Stomach smooth muscle (tissue), 2 donors: ENCODE measurements at regions not wholly inside any gene's neighbourhood (a gene's known extent, or its start where the extent isn't known, plus 50 kb on each side); places are given as distances from the start of the nearest gene placed in this dataset.

ENCODE experiments used
- H3K27ac ChIP-seq: one replicate; pipeline ENCODE4 v1.7.0; 2013; ENCODE audit warnings: mild to moderate bottlenecking, low read length, inconsistent platforms
- H3K27me3 ChIP-seq, 2 donors: one replicate each; pipeline ENCODE4 v1.7.0; 2013; ENCODE audit warnings: low read length in 2 of 2; ENCODE audit not compliant: insufficient read depth in 2 of 2, control insufficient read depth in 1 of 2
- H3K36me3 ChIP-seq, 2 donors: one replicate each; pipeline ENCODE4 v1.7.0; 2013; ENCODE audit warnings: low read length in 2 of 2; ENCODE audit not compliant: control insufficient read depth in 2 of 2, insufficient read depth in 2 of 2
- H3K4me1 ChIP-seq: one replicate; pipeline ENCODE4 v1.7.0; 2013; ENCODE audit warnings: low read length; ENCODE audit not compliant: control insufficient read depth, insufficient read depth
- H3K4me3 ChIP-seq, 2 donors: one replicate each; pipeline ENCODE4 v1.7.0; 2013; ENCODE audit warnings: low read length in 2 of 2
- H3K9ac ChIP-seq, 2 donors: one replicate each; pipeline ENCODE4 v1.7.0; 2013; ENCODE audit warnings: low read length in 2 of 2, mild to moderate bottlenecking in 1 of 2
- H3K9me3 ChIP-seq, 2 donors: one replicate each; pipeline ENCODE4 v1.7.0; 2013; ENCODE audit warnings: low read length in 2 of 2; ENCODE audit not compliant: control insufficient read depth in 2 of 2
- donor health status: healthy.
- donor health status: Pancreatic carcinoma.

- H3K27me3 ChIP-seq: no peaks in the 10 kb centered on the region
- H3K9ac ChIP-seq: no peak overlapping the region
- no peaks in the 10 kb centered on the region for H3K4me1 ChIP-seq
- no peak overlapping the region for H3K4me3 ChIP-seq
- H3K27ac ChIP-seq: no peak overlapping the region
- H3K9me3 ChIP-seq: peaks cover 0 to 4% of the 10 kb centered on the region in 2 donors
- no peaks in the 10 kb centered on the region for H3K36me3 ChIP-seq
Measured at GRCh38 chr21:28705616-28706015, 287.1 kb downstream of the LTN1 start.

DNA sequence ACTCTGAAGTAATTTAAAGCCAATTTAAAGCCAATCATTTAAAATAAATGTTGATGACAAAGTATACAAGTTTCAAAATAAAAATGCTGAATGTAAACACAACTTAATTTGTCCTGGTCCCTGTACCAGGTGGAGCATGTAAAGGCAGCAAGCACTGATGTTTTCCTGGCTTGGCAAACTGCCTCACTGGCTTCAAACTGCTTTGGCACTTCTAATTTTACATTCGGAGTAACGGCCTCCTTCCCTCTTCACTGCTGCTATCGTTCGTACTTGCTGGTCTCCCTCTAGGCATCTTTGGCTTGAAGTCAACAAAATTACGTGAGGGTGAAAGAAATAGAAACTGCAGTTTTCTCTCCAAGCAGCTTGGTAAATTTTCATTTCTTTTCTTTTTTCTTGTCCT lies 287.9 kb downstream of the LTN1 start:
- Histone ChIP-seq H3K4me3 (peak overlapping the region in 1 of 2 donors; percentile 43), H3K9me3 (peaks cover 0 to 4% of the 10 kb centered on the region in 2 donors), H3K27me3 (no peaks in the 10 kb centered on the region), H3K4me1 (no peaks in the 10 kb centered on the region), H3K27ac (no peak overlapping the region), H3K36me3 (no peaks in the 10 kb centered on the region), H3K9ac (no peak overlapping the region)

DNA sequence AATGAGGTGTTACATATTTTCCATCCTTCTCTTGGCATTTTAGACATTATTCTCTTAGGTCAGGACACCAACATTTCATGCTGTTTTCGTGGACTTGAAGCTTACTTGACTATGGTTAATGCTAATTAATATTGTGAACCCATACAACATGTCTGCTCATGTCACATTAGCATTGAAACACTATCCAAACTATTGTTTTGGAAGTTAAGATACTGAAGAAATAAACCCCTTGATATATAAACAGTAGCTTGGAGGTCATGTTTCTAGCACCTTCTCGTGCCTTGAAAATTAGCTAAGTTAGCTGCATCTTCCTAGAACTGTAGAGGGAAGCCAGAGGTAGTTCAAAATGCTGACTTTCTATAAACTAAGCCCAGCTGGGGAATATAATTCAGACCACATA lies 288.8 kb downstream of the LTN1 start:
- no peak overlapping the region for H3K4me3 ChIP-seq
- no peaks in the 10 kb centered on the region for H3K4me1 ChIP-seq
- H3K9me3 ChIP-seq: peaks cover 0 to 4% of the 10 kb centered on the region in 2 donors
- no peak overlapping the region for H3K27ac ChIP-seq
- H3K27me3 ChIP-seq: no peaks in the 10 kb centered on the region
- H3K36me3 ChIP-seq: no peaks in the 10 kb centered on the region
- H3K9ac ChIP-seq: no peak overlapping the region

DNA sequence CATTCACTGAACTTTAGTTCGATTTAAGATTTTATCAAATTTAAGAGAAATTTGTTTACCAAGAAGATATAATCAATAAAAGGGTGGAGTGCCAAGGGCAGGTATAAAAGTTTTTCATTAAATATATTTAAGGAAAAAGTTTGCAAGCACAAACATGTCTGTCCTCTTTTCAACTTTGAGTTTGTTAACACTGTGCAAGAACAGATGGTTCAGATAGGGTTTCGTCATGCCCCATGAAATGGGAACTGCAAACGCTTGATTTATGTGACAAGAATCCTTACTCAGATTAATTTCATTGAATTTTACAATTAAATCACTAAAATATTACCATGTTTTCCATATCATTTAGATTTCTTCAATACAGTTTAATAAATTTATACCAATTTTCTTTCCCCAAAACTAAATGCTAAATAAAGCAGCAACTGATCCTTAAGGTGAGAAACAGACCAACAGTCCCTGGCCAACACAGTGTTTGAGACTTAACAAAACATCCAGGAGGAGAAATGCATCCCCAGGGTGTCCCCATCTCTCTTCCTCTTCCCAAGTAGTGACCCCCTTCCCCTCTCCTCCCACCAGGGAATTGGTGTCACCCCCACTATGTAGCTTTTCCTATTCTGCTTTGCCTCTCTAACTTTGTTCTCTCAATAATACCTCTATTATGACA lies 292.9 kb downstream of the LTN1 start:
- Histone ChIP-seq H3K27ac (no peak overlapping the region), H3K4me1 (no peaks in the 10 kb centered on the region), H3K27me3 (no peaks in the 10 kb centered on the region), H3K36me3 (no peaks in the 10 kb centered on the region), H3K9me3 (peaks cover 0 to 4% of the 10 kb centered on the region in 2 donors), H3K4me3 (no peak overlapping the region), H3K9ac (no peak overlapping the region)

GRCh38 chr21:28699186-28699585 lies 293.5 kb downstream of the LTN1 start:
- Histone ChIP-seq H3K9me3 (peaks cover 0 to 4% of the 10 kb centered on the region in 2 donors), H3K27me3 (no peaks in the 10 kb centered on the region), H3K4me3 (no peak overlapping the region), H3K4me1 (no peaks in the 10 kb centered on the region), H3K36me3 (no peaks in the 10 kb centered on the region), H3K27ac (no peak overlapping the region), H3K9ac (no peak overlapping the region)

GRCh38 chr21:28696844-28697410 lies 295.8 kb downstream of the LTN1 start:
- Histone ChIP-seq H3K4me1 (no peaks in the 10 kb centered on the region), H3K9me3 (peaks cover 0 to under 1% of the 10 kb centered on the region in 2 donors), H3K4me3 (no peak overlapping the region), H3K27ac (no peak overlapping the region), H3K27me3 (no peaks in the 10 kb centered on the region), H3K36me3 (no peaks in the 10 kb centered on the region), H3K9ac (no peak overlapping the region)

- H3K9me3 ChIP-seq: no peaks in the 10 kb centered on the region
Measured at GRCh38 chr21:28693476-28693875, 299.2 kb downstream of the LTN1 start.

DNA sequence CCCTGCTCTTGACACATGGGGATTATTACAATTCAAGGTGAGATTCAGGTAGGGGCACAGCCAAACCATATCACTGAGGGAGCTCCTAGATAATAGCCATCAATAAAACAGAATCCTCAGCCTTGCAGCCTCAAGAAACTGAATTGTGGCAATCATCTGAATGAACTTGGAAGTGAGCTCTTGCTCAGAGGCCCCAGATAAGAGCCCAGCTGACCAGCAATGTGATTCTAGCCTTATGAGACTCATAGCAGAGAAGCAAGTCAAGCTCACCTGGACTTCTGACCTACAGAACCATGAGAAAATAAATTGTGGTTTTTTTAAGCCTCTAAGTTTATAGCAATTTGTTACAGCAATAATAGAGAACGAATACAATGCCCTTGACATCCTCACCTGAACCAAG lies 302.5 kb downstream of the LTN1 start:
- no peaks in the 10 kb centered on the region for H3K27me3 ChIP-seq
- no peaks in the 10 kb centered on the region for H3K9me3 ChIP-seq
- H3K27ac ChIP-seq: no peak overlapping the region
- H3K9ac ChIP-seq: no peak overlapping the region
- H3K4me3 ChIP-seq: no peak overlapping the region
- no peaks in the 10 kb centered on the region for H3K4me1 ChIP-seq
- H3K36me3 ChIP-seq: no peaks in the 10 kb centered on the region

More at GRCh38 chr21:28693476-28693875, 299.2 kb downstream of the LTN1 start:
- H3K36me3 ChIP-seq: no peaks in the 10 kb centered on the region
- no peak overlapping the region for H3K9ac ChIP-seq
- H3K27me3 ChIP-seq: no peaks in the 10 kb centered on the region
- no peak overlapping the region for H3K27ac ChIP-seq
- H3K4me1 ChIP-seq: no peaks in the 10 kb centered on the region
- H3K4me3 ChIP-seq: no peak overlapping the region

DNA sequence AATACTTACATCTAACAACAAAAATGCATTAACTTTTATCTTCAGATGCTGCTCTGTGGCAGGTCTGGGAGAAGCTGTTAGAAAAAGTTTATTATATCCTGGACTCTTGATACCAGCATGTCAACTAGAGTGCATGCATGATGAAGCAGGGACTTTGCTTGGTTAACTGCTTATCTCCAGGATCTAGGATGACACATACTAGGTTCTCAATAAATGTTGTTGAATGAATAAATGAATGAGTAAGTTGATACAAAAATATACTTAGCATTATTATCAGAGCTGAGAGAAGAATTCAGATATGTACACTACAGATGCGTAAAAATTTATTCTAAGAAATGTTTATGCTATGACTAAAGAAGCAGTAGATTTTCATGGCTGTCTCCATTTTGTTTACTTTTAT lies 304.3 kb downstream of the LTN1 start:
- no peaks in the 10 kb centered on the region for H3K9me3 ChIP-seq
- H3K4me1 ChIP-seq: no peaks in the 10 kb centered on the region
- no peak overlapping the region for H3K9ac ChIP-seq
- H3K27me3 ChIP-seq: no peaks in the 10 kb centered on the region
- no peak overlapping the region for H3K27ac ChIP-seq
- H3K4me3 ChIP-seq: no peak overlapping the region
- H3K36me3 ChIP-seq: no peaks in the 10 kb centered on the region

GRCh38 chr21:28687586-28687985 lies 305.1 kb downstream of the LTN1 start:
- Histone ChIP-seq H3K9me3 (no peaks in the 10 kb centered on the region), H3K27me3 (no peaks in the 10 kb centered on the region), H3K9ac (no peak overlapping the region), H3K36me3 (no peaks in the 10 kb centered on the region), H3K4me3 (no peak overlapping the region), H3K27ac (no peak overlapping the region), H3K4me1 (no peaks in the 10 kb centered on the region)

DNA sequence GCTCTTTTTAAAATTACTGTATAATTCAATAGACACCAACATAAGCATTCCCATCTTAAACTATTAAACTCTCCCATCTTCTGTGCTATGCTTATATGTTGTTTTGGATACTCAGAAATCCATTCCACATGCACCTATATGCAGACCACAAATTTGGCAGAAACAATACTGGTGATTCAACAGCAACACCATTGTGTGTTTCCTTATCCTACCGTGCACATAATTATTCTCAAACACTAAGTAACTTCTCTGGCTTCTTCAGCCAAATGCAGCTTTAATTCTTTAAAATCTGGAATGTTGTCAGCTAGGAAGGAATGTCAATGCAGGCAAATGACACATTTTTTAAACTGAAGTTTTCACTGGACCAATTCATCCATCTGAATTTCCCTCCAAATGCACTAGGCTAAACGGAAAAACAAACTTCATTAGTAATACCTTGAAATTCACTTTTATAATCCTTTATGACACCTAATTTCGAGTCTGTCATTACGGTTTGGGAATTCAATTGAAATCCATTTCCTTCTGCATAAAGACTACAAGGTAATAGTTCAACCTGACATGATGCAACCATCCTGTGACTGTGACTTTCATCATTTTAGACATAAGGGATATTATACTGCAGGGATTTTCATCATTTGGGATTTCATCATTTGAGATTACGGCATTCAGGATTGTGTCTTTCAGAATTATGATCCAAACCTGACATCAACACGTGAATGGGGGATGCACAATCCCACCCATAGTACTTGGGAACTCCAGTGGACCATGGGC lies 308.5 kb downstream of the LTN1 start:
- no peaks in the 10 kb centered on the region for H3K27me3 ChIP-seq
- H3K9ac ChIP-seq: no peak overlapping the region
- H3K4me1 ChIP-seq: no peaks in the 10 kb centered on the region
- no peak overlapping the region for H3K4me3 ChIP-seq
- H3K27ac ChIP-seq: no peak overlapping the region
- no peaks in the 10 kb centered on the region for H3K36me3 ChIP-seq
- no peaks in the 10 kb centered on the region for H3K9me3 ChIP-seq
